PC-9 (cell line): ENCODE measurements at regions not wholly inside any gene's neighbourhood (a gene's known extent, or its start where the extent isn't known, plus 50 kb on each side); places are given as distances from the start of the nearest gene placed in this dataset.

Experiments
- BruUV-seq: library from RNA; stranded (reverse); fragments of 400-500 nt; replicated peaks from 2 replicates; lab custom pipeline; 2021; lab: Mats Ljungman, UMichigan
- CTCF ChIA-PET: fragments of 300-600 bp; sonication (Branson Sonifier 250); formaldehyde crosslinking; loops from one replicate; lab custom pipeline; 2022; ENCODE audit warnings: antibody characterized with exemption; lab: Charles Lee
- POLR2A ChIA-PET: fragments of 300-600 bp; sonication (Branson Sonifier 250); formaldehyde crosslinking; loops from one replicate; lab custom pipeline; 2022; ENCODE audit warnings: antibody characterized with exemption; ENCODE audit not compliant: unreplicated experiment; lab: Charles Lee
- DNase-seq, 2 experiments: peaks; one replicate each; pipeline versions ENCODE4 v3.0.0 to v3.0.0-alpha.2; 2015 to 2022; ENCODE audit warnings: mixed read lengths in 1 of 2
- H2AFZ ChIP-seq: fragments of 200-600 bp; sonication (generic); 2 replicates; pipeline ENCODE4 v1.8.1; 2017; ENCODE audit warnings: antibody characterized with exemption
- H3F3A ChIP-seq: fragments of 200-600 bp; sonication (generic); 2 replicates; pipeline ENCODE4 v1.8.1; 2017; ENCODE audit warnings: antibody characterized with exemption, mild to moderate bottlenecking, low read depth; ENCODE audit not compliant: insufficient read depth
- H3K27ac ChIP-seq: fragments of 200-600 bp; sonication (generic); 2 replicates; pipeline ENCODE4 v1.6.1; 2016; ENCODE audit warnings: mixed run types
- H3K27me3 ChIP-seq: fragments of 200-600 bp; sonication (generic); 2 replicates; pipeline ENCODE4 v1.6.1; 2016; ENCODE audit warnings: low read depth, mixed run types; ENCODE audit not compliant: insufficient read depth
- H3K36me3 ChIP-seq: fragments of 200-600 bp; sonication (generic); 2 replicates; pipeline ENCODE4 v1.6.1; 2016; ENCODE audit warnings: low read depth, mixed run types
- H3K4me1 ChIP-seq: fragments of 200-600 bp; sonication (generic); replicated peaks from 2 replicates; pipeline ENCODE4 v1.6.1; 2016; ENCODE audit warnings: mixed run types; ENCODE audit not compliant: insufficient read depth
- H3K4me2 ChIP-seq: fragments of 200-600 bp; sonication (generic); 2 replicates; pipeline ENCODE4 v1.6.1; 2017; ENCODE audit warnings: mixed run types
- H3K4me3 ChIP-seq: fragments of 200-600 bp; sonication (generic); 2 replicates; pipeline ENCODE4 v1.6.1; 2016; ENCODE audit warnings: mixed run types
- H3K79me2 ChIP-seq: fragments of 200-600 bp; sonication (generic); 2 replicates; pipeline ENCODE4 v1.6.1; 2017; ENCODE audit warnings: low read depth, mixed run types
- H3K9me2 ChIP-seq: fragments of 200-600 bp; sonication (generic); 2 replicates; pipeline ENCODE4 v1.8.1; 2017; ENCODE audit warnings: mild to moderate bottlenecking; ENCODE audit not compliant: insufficient read depth
- H3K9me3 ChIP-seq: fragments of 200-600 bp; sonication (generic); 2 replicates; pipeline ENCODE4 v1.8.1; 2016; ENCODE audit warnings: low read depth; ENCODE audit not compliant: insufficient read depth
- H4K20me1 ChIP-seq: fragments of 200-600 bp; sonication (generic); 2 replicates; pipeline ENCODE4 v1.8.1; 2017; ENCODE audit not compliant: insufficient read depth
- EZH2 ChIP-seq: fragments of 200-600 bp; sonication (generic); IDR thresholded peaks from 2 replicates; pipeline ENCODE4 v1.8.0; 2017; ENCODE audit warnings: antibody characterized with exemption, low read depth
- intact Hi-C: fragments of 100-400 bp; cut with micrococcal nuclease; formaldehyde crosslinking; loops from one replicate; pipeline ENCODE4 v1.10.0; 2022; ENCODE audit not compliant: unreplicated experiment
- TF ChIP-seq, protein P1 (sequence below): fragments of 200-600 bp; sonication (generic); conservative IDR thresholded peaks from 2 replicates; pipeline ENCODE4 v1.6.1; 2017; ENCODE audit warnings: mixed run types, antibody characterized with exemption, mild to moderate bottlenecking, moderate library complexity

DNA sequence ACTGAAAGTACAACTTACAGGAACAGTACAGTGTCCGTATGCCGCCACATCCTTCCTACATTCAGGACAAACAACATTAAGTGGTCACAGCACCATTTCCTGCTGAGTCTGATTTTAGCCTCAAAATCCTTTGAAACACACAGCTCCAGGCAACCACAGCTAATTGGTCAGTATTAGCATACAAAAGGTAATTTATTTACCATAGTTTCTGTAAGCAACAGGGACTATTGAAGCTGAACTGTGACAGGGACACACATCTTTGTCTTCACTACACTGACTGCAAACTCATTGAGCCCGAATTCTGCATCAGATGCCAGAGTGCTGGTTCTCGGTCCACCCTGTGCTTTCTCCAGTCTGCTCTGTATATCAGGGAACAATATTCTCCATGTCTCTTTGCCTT lies 151.8 kb downstream of the ST6GAL2 start:
- Histone ChIP-seq H3K9me2 (no peaks in the 10 kb centered on the region), H2AFZ (no peak overlapping the region), H3F3A (no peaks in the 10 kb centered on the region), H3K27me3 (peaks cover 32% of the 10 kb centered on the region), H3K4me2 (no peak overlapping the region), H3K36me3 (no peaks in the 10 kb centered on the region), H3K27ac (no peak overlapping the region), H3K79me2 (no peaks in the 10 kb centered on the region), H3K9me3 (no peaks in the 10 kb centered on the region), H3K4me3 (no peak overlapping the region), H3K4me1 (no peaks in the 10 kb centered on the region), H4K20me1 (no peaks in the 10 kb centered on the region)
- CTCF ChIA-PET = no interaction called here
- TF ChIP-seq, protein P1, sequence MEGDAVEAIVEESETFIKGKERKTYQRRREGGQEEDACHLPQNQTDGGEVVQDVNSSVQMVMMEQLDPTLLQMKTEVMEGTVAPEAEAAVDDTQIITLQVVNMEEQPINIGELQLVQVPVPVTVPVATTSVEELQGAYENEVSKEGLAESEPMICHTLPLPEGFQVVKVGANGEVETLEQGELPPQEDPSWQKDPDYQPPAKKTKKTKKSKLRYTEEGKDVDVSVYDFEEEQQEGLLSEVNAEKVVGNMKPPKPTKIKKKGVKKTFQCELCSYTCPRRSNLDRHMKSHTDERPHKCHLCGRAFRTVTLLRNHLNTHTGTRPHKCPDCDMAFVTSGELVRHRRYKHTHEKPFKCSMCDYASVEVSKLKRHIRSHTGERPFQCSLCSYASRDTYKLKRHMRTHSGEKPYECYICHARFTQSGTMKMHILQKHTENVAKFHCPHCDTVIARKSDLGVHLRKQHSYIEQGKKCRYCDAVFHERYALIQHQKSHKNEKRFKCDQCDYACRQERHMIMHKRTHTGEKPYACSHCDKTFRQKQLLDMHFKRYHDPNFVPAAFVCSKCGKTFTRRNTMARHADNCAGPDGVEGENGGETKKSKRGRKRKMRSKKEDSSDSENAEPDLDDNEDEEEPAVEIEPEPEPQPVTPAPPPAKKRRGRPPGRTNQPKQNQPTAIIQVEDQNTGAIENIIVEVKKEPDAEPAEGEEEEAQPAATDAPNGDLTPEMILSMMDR = no peak
- no peak for TF ChIP-seq EZH2
- no peak for DNase-seq
- intact Hi-C loops = no loop called here
- no TSS peak for BruUV-seq
- POLR2A ChIA-PET = no interaction called here

GRCh38 chr2:106735807-106736206 lies 150.2 kb downstream of the ST6GAL2 start:
- Histone ChIP-seq H3K27me3 (peaks cover 19% of the 10 kb centered on the region), H3F3A (no peaks in the 10 kb centered on the region), H4K20me1 (no peaks in the 10 kb centered on the region), H3K79me2 (no peaks in the 10 kb centered on the region), H3K9me2 (no peaks in the 10 kb centered on the region), H2AFZ (no peak overlapping the region), H3K36me3 (no peaks in the 10 kb centered on the region), H3K4me3 (no peak overlapping the region), H3K9me3 (no peaks in the 10 kb centered on the region), H3K4me1 (no peaks in the 10 kb centered on the region), H3K27ac (no peak overlapping the region), H3K4me2 (no peak overlapping the region)
- no peak for DNase-seq
- no peak for TF ChIP-seq EZH2
- TF ChIP-seq, protein P1 = no peak
- ChIA-PET CTCF (no interaction called here), POLR2A (no interaction called here)
- no TSS peak for BruUV-seq
- intact Hi-C loops = no loop called here

DNA sequence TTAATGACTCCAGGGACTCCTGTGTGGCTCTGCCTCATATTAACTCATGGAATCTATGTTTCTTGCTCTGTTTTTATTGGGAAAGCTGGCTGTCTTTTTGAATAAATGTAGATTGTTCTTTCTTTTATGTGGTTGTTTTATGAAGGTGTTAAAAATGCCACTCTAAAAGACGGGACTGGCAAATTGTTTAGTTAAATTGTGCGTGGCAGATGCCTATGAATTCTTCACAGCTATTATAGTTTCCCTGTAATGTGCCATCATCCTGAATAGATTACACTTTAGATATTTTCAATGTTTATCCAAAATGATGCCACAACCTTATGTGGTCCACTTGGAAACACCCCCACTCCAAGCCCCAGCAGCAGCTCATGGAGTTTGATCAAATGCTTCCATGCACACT lies 149.7 kb downstream of the ST6GAL2 start:
- peaks cover 16% of the 10 kb centered on the region for H3K27me3 ChIP-seq
- TF ChIP-seq, protein P1 = no peak
- TF ChIP-seq EZH2 = no peak
- no peaks in the 10 kb centered on the region for H3K9me2 ChIP-seq
- H3K4me2 ChIP-seq = no peak overlapping the region
- no peaks in the 10 kb centered on the region for H3K4me1 ChIP-seq
- no peak for DNase-seq
- H4K20me1 ChIP-seq = no peaks in the 10 kb centered on the region
- H3K4me3 ChIP-seq = no peak overlapping the region
- H3K79me2 ChIP-seq = no peaks in the 10 kb centered on the region
- no peaks in the 10 kb centered on the region for H3F3A ChIP-seq
- ChIA-PET POLR2A (no interaction called here), CTCF (no interaction called here)
- H3K36me3 ChIP-seq = no peaks in the 10 kb centered on the region
- BruUV-seq = no TSS peak
- no peak overlapping the region for H3K27ac ChIP-seq
- no peaks in the 10 kb centered on the region for H3K9me3 ChIP-seq
- intact Hi-C loops = no loop called here
- H2AFZ ChIP-seq = no peak overlapping the region
